ENCODE measurements at regions not wholly inside any gene's neighbourhood (a gene's known extent, or its start where the extent isn't known, plus 50 kb on each side); places are given as distances from the start of the nearest gene placed in this dataset.

DNA sequence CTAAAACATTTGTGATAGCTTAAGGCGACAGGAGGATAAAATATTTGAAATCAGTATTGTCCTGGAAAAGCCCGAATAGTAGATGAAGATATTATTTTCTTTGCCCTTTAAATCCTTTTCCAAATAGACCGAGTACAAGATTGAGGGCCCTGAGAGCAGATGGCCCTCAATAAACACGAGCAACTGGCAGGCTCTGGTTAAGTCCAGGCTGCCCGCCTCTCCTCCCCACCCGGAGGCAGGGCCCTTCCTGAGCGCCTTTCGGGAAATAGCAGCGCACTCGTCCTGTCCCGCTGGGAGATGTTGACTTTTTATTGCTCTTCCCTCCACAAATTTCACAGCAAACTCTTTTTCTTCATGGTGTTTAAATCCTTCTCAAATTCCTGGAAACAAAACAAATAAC, 50.8 kb upstream of the MAX start:
- TF ChIP-seq FOXP2 (optimal IDR thresholded peaks at IDR 0.05; ENCODE audit: borderline replicate concordance, extremely low read depth, extremely low read length, insufficient read depth) (no peak), POLR2AphosphoS5 (IDR thresholded peaks at IDR 0.05; ENCODE audit: low read depth, low read length) (no peak), SIN3A (IDR thresholded peaks at IDR 0.05; ENCODE audit: borderline replicate concordance, insufficient read depth, low read length) (no peak), TAF1 (IDR thresholded peaks at IDR 0.05; ENCODE audit: borderline replicate concordance, insufficient read depth, low read length) (no peak)
- TF ChIP-seq, protein P1, sequence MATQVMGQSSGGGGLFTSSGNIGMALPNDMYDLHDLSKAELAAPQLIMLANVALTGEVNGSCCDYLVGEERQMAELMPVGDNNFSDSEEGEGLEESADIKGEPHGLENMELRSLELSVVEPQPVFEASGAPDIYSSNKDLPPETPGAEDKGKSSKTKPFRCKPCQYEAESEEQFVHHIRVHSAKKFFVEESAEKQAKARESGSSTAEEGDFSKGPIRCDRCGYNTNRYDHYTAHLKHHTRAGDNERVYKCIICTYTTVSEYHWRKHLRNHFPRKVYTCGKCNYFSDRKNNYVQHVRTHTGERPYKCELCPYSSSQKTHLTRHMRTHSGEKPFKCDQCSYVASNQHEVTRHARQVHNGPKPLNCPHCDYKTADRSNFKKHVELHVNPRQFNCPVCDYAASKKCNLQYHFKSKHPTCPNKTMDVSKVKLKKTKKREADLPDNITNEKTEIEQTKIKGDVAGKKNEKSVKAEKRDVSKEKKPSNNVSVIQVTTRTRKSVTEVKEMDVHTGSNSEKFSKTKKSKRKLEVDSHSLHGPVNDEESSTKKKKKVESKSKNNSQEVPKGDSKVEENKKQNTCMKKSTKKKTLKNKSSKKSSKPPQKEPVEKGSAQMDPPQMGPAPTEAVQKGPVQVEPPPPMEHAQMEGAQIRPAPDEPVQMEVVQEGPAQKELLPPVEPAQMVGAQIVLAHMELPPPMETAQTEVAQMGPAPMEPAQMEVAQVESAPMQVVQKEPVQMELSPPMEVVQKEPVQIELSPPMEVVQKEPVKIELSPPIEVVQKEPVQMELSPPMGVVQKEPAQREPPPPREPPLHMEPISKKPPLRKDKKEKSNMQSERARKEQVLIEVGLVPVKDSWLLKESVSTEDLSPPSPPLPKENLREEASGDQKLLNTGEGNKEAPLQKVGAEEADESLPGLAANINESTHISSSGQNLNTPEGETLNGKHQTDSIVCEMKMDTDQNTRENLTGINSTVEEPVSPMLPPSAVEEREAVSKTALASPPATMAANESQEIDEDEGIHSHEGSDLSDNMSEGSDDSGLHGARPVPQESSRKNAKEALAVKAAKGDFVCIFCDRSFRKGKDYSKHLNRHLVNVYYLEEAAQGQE (IDR thresholded peaks at IDR 0.05; ENCODE audit: insufficient read depth in 1 of 2, low read depth in 2 of 2, low read length in 2 of 2), result no peak

DNA sequence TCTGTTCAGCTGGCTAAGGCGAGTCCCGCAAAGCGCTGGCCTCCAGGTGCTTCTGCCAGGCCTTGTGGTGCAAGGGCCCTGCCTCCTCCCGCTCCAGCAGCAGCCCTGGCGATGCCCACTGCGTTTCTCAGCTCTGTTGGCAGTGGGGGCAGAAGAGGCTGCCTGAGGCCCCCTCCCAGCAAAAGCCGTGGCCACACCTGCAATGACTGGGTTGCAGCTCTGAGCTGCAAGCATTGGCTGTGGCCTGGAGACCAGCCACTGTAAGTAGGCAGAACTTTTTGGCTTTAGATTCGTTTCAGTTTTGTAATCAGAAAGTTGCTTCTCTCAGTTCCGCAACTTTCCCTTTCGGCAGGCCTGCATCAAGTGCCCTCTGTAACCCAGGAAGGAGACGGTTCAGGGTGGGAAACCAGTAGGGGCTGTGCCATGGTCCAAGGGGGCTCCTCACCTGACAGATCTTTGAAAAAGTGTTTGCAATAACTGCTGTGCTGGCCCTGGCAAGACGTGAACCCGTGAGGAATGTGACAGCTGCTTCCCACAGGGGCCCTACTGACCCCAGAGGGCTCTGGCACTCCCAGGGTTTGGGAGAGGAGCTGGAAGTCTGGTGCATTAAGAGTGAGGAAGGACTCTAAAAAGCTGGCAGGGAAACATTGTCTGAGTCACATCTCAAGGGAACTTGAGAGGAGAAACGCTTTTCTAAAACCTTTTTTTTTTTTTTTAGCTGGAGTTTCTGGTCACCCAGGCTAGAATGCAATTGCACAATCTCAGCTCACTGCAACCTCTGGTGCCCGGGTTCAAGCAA, 54.5 kb upstream of the MAX start:
- no peak for TF ChIP-seq POLR2AphosphoS5 (IDR thresholded peaks at IDR 0.05; ENCODE audit: low read depth, low read length)
- TF ChIP-seq FOXP2 (optimal IDR thresholded peaks at IDR 0.05; ENCODE audit: borderline replicate concordance, extremely low read depth, extremely low read length, insufficient read depth), result no peak
- no peak for TF ChIP-seq TAF1 (IDR thresholded peaks at IDR 0.05; ENCODE audit: borderline replicate concordance, insufficient read depth, low read length)
- TF ChIP-seq SIN3A (IDR thresholded peaks at IDR 0.05; ENCODE audit: borderline replicate concordance, insufficient read depth, low read length), result no peak
- TF ChIP-seq, protein P1 (IDR thresholded peaks at IDR 0.05; ENCODE audit: insufficient read depth in 1 of 2, low read depth in 2 of 2, low read length in 2 of 2), result no peak

DNA sequence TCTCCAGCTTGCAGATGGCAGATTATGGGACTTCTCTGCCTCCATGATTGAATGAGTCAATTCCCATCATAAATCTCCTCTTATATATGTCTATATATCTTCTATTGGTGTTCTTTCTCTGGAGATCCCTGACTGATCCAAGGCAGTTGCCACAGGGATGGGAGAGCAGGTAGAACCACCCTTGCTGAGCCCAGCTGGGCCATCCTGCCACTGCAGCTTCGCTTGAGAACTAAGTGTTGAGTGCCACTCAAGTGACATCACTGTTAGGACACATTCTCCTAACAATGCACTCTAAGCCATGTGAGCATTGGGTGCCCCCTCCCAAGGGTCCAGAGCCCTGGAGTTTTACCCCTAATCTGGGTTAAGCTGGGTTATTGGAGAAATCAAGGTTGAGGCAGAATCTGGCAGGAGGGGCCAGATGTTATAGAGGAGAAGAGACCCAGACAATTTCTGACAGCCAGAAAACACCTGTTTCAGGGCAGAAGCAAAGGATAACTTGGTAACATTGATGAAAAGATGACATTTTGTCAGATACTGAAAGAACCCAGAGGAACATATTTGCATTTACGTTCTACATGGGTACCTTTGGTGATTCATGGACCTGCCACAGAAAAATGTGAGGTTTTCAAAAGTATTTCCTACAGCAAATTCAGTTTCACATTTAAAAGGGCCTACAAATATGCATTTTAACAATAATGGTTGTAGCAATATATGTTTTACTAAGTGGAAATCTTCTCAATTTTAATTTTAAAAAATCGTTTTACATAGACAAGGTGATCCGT, 57.2 kb upstream of the MAX start:
- TF ChIP-seq SIN3A (IDR thresholded peaks at IDR 0.05; ENCODE audit: borderline replicate concordance, insufficient read depth, low read length), result no peak
- TF ChIP-seq, protein P1 (IDR thresholded peaks at IDR 0.05; ENCODE audit: insufficient read depth in 1 of 2, low read depth in 2 of 2, low read length in 2 of 2), result no peak
- TF ChIP-seq POLR2AphosphoS5 (IDR thresholded peaks at IDR 0.05; ENCODE audit: low read depth, low read length), result no peak
- no peak for TF ChIP-seq FOXP2 (optimal IDR thresholded peaks at IDR 0.05; ENCODE audit: borderline replicate concordance, extremely low read depth, extremely low read length, insufficient read depth)
- no peak for TF ChIP-seq TAF1 (IDR thresholded peaks at IDR 0.05; ENCODE audit: borderline replicate concordance, insufficient read depth, low read length)

DNA sequence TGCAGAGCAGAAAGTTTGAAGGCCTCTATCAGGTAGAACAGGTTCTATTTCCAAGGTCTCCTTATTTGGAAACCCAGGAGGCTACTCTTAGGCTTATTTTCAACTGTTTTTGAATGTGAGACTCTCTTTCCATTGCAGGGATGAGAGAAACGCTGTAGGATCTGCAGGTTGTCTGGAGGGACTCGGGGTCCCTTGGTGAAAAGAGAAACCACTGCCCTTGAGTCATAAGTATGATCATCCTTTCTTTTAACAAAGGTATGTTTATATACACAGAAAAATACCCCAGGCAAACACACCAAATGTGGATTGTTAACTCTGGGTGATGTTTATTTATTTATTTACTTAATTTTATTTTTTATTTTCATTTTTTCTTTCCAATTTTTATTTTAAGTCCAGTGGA, 57.8 kb upstream of the MAX start:
- TF ChIP-seq POLR2AphosphoS5 (IDR thresholded peaks at IDR 0.05; ENCODE audit: low read depth, low read length), result no peak
- TF ChIP-seq TAF1 (IDR thresholded peaks at IDR 0.05; ENCODE audit: borderline replicate concordance, insufficient read depth, low read length), result no peak
- TF ChIP-seq, protein P1 (IDR thresholded peaks at IDR 0.05; ENCODE audit: insufficient read depth in 1 of 2, low read depth in 2 of 2, low read length in 2 of 2), result no peak
- TF ChIP-seq SIN3A (IDR thresholded peaks at IDR 0.05; ENCODE audit: borderline replicate concordance, insufficient read depth, low read length), result no peak
- TF ChIP-seq FOXP2 (optimal IDR thresholded peaks at IDR 0.05; ENCODE audit: borderline replicate concordance, extremely low read depth, extremely low read length, insufficient read depth), result no peak
